IMR-90 (cell line): ENCODE measurements at regions not wholly inside any gene's neighbourhood (a gene's known extent, or its start where the extent isn't known, plus 50 kb on each side); places are given as distances from the start of the nearest gene placed in this dataset.

Experiments used
- ATAC-seq: fragments of 200-7000 bp; cut with Tn5 transposase; 2 replicates; pipeline ENCODE4 v1.9.1; 2020; ENCODE audit warnings: low read depth, mild to moderate bottlenecking, moderate library complexity
- BruUV-seq: library from RNA; stranded (reverse); fragments of 400-500 nt; replicated peaks from 2 replicates; lab custom pipeline; 2021; lab: Mats Ljungman, UMichigan
- CTCF ChIA-PET: fragments of 300-600 bp; formaldehyde crosslinking; extraction: SDS; loops from one replicate; lab custom pipeline; 2021; ENCODE audit warnings: antibody characterized with exemption; lab: Yijun Ruan, JAX
- POLR2A ChIA-PET: fragments of 300-600 bp; sonication (Branson Sonifier 250); formaldehyde crosslinking; loops from one replicate; lab custom pipeline; 2022; ENCODE audit warnings: antibody characterized with exemption; ENCODE audit not compliant: unreplicated experiment; lab: Charles Lee
- DNase-seq: peaks from one replicate; pipeline ENCODE4 v3.0.0; 2013
- H2AFZ ChIP-seq: replicated peaks from 2 replicates; pipeline ENCODE3; 2013; ENCODE audit warnings: low read length, mild to moderate bottlenecking; ENCODE audit not compliant: poor library complexity
- H2AK5ac ChIP-seq: 2 replicates; pipeline ENCODE4 v1.6.1; 2013; ENCODE audit warnings: low read depth, low read length, inconsistent platforms
- H2AK9ac ChIP-seq: replicated peaks from 2 replicates; pipeline ENCODE3; 2013; ENCODE audit warnings: mild to moderate bottlenecking, low read depth, low read length, moderate library complexity; ENCODE audit not compliant: poor library complexity
- H2BK120ac ChIP-seq: 2 replicates; pipeline ENCODE4 v1.6.1; 2013; ENCODE audit warnings: low read depth, low read length, inconsistent platforms
- H2BK15ac ChIP-seq: 3 replicates; pipeline ENCODE4 v1.6.1; 2013; ENCODE audit warnings: low read depth, low read length, inconsistent platforms
- H2BK20ac ChIP-seq: 2 replicates; pipeline ENCODE4 v1.6.1; 2013; ENCODE audit warnings: low read depth, mild to moderate bottlenecking, inconsistent platforms, low read length, moderate library complexity
- H2BK5ac ChIP-seq: 2 replicates; pipeline ENCODE4 v1.6.1; 2013; ENCODE audit warnings: mild to moderate bottlenecking, low read depth, low read length, inconsistent platforms; ENCODE audit not compliant: poor library complexity, severe bottlenecking
- H3K14ac ChIP-seq: replicated peaks from 2 replicates; pipeline ENCODE4 v1.6.1; 2013; ENCODE audit warnings: low read depth, low read length, inconsistent platforms
- H3K18ac ChIP-seq: 2 replicates; pipeline ENCODE4 v1.6.1; 2013; ENCODE audit warnings: low read depth, low read length, control low read depth
- H3K23ac ChIP-seq: 2 replicates; pipeline ENCODE4 v1.6.1; 2013; ENCODE audit warnings: low read depth, low read length, inconsistent platforms
- H3K27ac ChIP-seq: 2 replicates; pipeline ENCODE4 v1.5.1; 2013; ENCODE audit warnings: mild to moderate bottlenecking, control low read depth, low read length; ENCODE audit not compliant: insufficient read depth
- H3K27me3 ChIP-seq: 2 replicates; pipeline ENCODE4 v1.6.1; 2013; ENCODE audit warnings: low read length; ENCODE audit not compliant: control insufficient read depth, insufficient read depth
- H3K36me3 ChIP-seq: 2 replicates; pipeline ENCODE4 v1.6.1; 2013; ENCODE audit warnings: low read length, mixed read lengths; ENCODE audit not compliant: control insufficient read depth, insufficient read depth
- H3K4ac ChIP-seq: 2 replicates; pipeline ENCODE4 v1.6.1; 2013; ENCODE audit warnings: low read depth, low read length, inconsistent platforms
- H3K4me1 ChIP-seq: 2 replicates; pipeline ENCODE4 v1.6.1; 2013; ENCODE audit warnings: low read length, mixed read lengths; ENCODE audit not compliant: control insufficient read depth, insufficient read depth
- H3K4me2 ChIP-seq: 2 replicates; pipeline ENCODE4 v1.6.1; 2013; ENCODE audit warnings: low read depth, mild to moderate bottlenecking, control low read depth, low read length, moderate library complexity
- H3K4me3 ChIP-seq: 2 replicates; pipeline ENCODE4 v1.5.1; 2013; ENCODE audit warnings: low read depth, mild to moderate bottlenecking, control low read depth, low read length, moderate library complexity; ENCODE audit not compliant: insufficient read depth
- H3K56ac ChIP-seq: 2 replicates; pipeline ENCODE4 v1.6.1; 2013; ENCODE audit warnings: low read length, inconsistent platforms; ENCODE audit not compliant: insufficient read depth; ENCODE audit errors: extremely low read depth
- H3K79me1 ChIP-seq, 2 experiments: 2 replicates each; pipeline ENCODE4 v1.6.1; 2013; ENCODE audit warnings: low read length in 2 of 2, inconsistent platforms in 1 of 2, low read depth in 1 of 2
- H3K9ac ChIP-seq: 2 replicates; pipeline ENCODE4 v1.6.1; 2013; ENCODE audit warnings: low read depth, low read length, control low read depth
- H3K9me1 ChIP-seq: 2 replicates; pipeline ENCODE4 v1.6.1; 2013; ENCODE audit warnings: low read length, inconsistent platforms; ENCODE audit not compliant: insufficient read depth
- H3K9me3 ChIP-seq: 2 replicates; pipeline ENCODE4 v1.6.1; 2013; ENCODE audit warnings: low read length; ENCODE audit not compliant: control insufficient read depth, insufficient read depth
- H4K20me1 ChIP-seq: 2 replicates; pipeline ENCODE4 v1.6.1; 2013; ENCODE audit warnings: low read length, inconsistent platforms; ENCODE audit not compliant: insufficient read depth
- H4K5ac ChIP-seq: 2 replicates; pipeline ENCODE4 v1.6.1; 2013; ENCODE audit warnings: mild to moderate bottlenecking, low read depth, low read length, control low read depth
- H4K8ac ChIP-seq, 2 experiments: 2 replicates each; pipeline ENCODE4 v1.6.1; 2013; ENCODE audit warnings: low read depth in 2 of 2, low read length in 2 of 2, control low read depth in 1 of 2, inconsistent platforms in 1 of 2
- H4K91ac ChIP-seq: 2 replicates; pipeline ENCODE4 v1.6.1; 2013; ENCODE audit warnings: low read depth, low read length, inconsistent platforms; ENCODE audit not compliant: insufficient read depth
- BHLHE40 ChIP-seq: fragments of 150-350 bp; IDR thresholded peaks from 2 replicates; pipeline ENCODE4 v1.6.1; 2016; ENCODE audit warnings: mild to moderate bottlenecking, low read depth, low read length
- CEBPB ChIP-seq: IDR thresholded peaks from 2 replicates; pipeline ENCODE4 v1.6.1; 2012; ENCODE audit warnings: low read depth, low read length, improper control_type of control experiment
- CHD1 ChIP-seq: IDR thresholded peaks from 2 replicates; pipeline ENCODE4 v1.6.1; 2012; ENCODE audit warnings: low read depth, low read length, improper control_type of control experiment
- FOS ChIP-seq: fragments of 150-350 bp; IDR thresholded peaks from 2 replicates; pipeline ENCODE4 v1.6.1; 2016; ENCODE audit warnings: low read depth, low read length
- MAFK ChIP-seq: IDR thresholded peaks from 2 replicates; pipeline ENCODE4 v1.6.1; 2012; ENCODE audit warnings: low read depth, low read length, improper control_type of control experiment
- MAZ ChIP-seq: IDR thresholded peaks from 2 replicates; pipeline ENCODE4 v1.6.1; 2012; ENCODE audit warnings: low read depth, mild to moderate bottlenecking, low read length, improper control_type of control experiment, moderate library complexity, borderline replicate concordance
- MXI1 ChIP-seq: IDR thresholded peaks from 2 replicates; pipeline ENCODE4 v1.6.1; 2012; ENCODE audit warnings: low read depth, mild to moderate bottlenecking, low read length, moderate library complexity, borderline replicate concordance
- NFE2L2 ChIP-seq: fragments of 150-350 bp; IDR thresholded peaks from 2 replicates; pipeline ENCODE4 v1.6.1; 2016; ENCODE audit warnings: low read depth, mild to moderate bottlenecking, low read length
- POLR2A ChIP-seq: IDR thresholded peaks from 2 replicates; pipeline ENCODE4 v1.6.1; 2012; ENCODE audit warnings: mild to moderate bottlenecking, low read depth, low read length
- RAD21 ChIP-seq: IDR thresholded peaks from 2 replicates; pipeline ENCODE4 v1.6.1; 2012; ENCODE audit warnings: low read length, improper control_type of control experiment
- RCOR1 ChIP-seq: IDR thresholded peaks from 2 replicates; pipeline ENCODE4 v1.6.1; 2012; ENCODE audit warnings: mild to moderate bottlenecking, low read length, improper control_type of control experiment; ENCODE audit not compliant: insufficient replicate concordance
- RFX5 ChIP-seq: IDR thresholded peaks from 2 replicates; pipeline ENCODE4 v1.8.0; 2012; ENCODE audit warnings: low read depth, mild to moderate bottlenecking, low read length, moderate library complexity
- SMC3 ChIP-seq: fragments of 150-350 bp; IDR thresholded peaks from 2 replicates; pipeline ENCODE4 v1.6.1; 2016; ENCODE audit warnings: low read depth, mild to moderate bottlenecking, antibody characterized with exemption, low read length, moderate library complexity
- WGBS, 2 experiments: methylation state at CpG; one replicate each; pipeline versions ENCODE4 v1.1.5 to v1.1.7; 2013; ENCODE audit warnings: missing lambda C conversion rate in 2 of 2; ENCODE audit not compliant: insufficient read length in 1 of 2; ENCODE audit errors: extremely low coverage in 2 of 2; 5-methylcytosine and 5-hydroxymethylcytosine counted together
- dilution Hi-C: fragments of 300-500 bp; cut with HindIII; formaldehyde crosslinking; loops from one replicate; pipeline ENCODE4 v1.14.3; 2018; ENCODE audit warnings: low sequenced_read_pairs; ENCODE audit not compliant: unreplicated experiment
- in situ Hi-C: fragments of 300-500 bp; cut with MboI; formaldehyde crosslinking; loops from 3 replicates; pipeline ENCODE4 v1.14.3; 2019; ENCODE audit warnings: low sequenced_read_pairs, inconsistent platforms, mixed read lengths
- intact Hi-C: fragments of 100-400 bp; cut with micrococcal nuclease; formaldehyde crosslinking; loops from 2 replicates; pipeline ENCODE4 v1.10.0; 2022
- TF ChIP-seq, protein P1 (sequence below): fragments of 150-350 bp; IDR thresholded peaks from 2 replicates; pipeline ENCODE4 v1.6.1; 2016; ENCODE audit warnings: low read depth, mild to moderate bottlenecking, low read length, moderate library complexity, borderline replicate concordance
- TF ChIP-seq, protein P2 (sequence below): fragments of 150-350 bp; IDR thresholded peaks from 2 replicates; pipeline ENCODE4 v1.6.1; 2017; ENCODE audit warnings: mild to moderate bottlenecking, antibody characterized with exemption, low read length, low read depth
- TF ChIP-seq, protein P3 (sequence below): conservative IDR thresholded peaks from 2 replicates; pipeline ENCODE4 v1.5.1; 2012; ENCODE audit warnings: mild to moderate bottlenecking, low read depth, low read length, improper control_type of control experiment

DNA sequence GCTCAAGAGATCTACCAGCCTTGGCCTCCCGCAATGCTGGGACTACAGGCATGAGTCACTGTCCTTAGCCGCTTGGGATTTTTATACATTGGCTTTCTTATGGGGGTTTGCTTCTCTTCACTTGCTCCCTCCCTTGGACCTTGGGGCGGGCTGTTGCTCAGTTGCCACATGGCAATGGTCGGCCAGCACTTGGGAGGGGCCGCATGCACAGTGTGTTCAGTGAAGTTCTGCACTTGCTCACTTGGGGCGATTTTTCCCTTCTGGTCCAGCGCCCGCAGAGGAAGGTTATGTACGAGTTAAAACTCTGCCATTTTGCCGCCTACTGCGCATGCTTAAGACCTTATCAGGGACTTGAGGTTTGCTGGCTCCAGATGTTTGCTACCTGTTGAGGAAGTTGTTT lies 1367.6 kb upstream of the CDH8 start:
- H2BK20ac ChIP-seq: no peak overlapping the region
- no peak overlapping the region for H3K14ac ChIP-seq
- H3K23ac ChIP-seq: no peak overlapping the region
- TF ChIP-seq FOS (no peak), CHD1 (no peak), BHLHE40 (no peak), NFE2L2 (no peak), CEBPB (no peak), RCOR1 (no peak), MXI1 (no peak), RAD21 (no peak), RFX5 (no peak), SMC3 (no peak), MAZ (no peak), POLR2A (no peak), MAFK (no peak)
- TF ChIP-seq, protein P1, sequence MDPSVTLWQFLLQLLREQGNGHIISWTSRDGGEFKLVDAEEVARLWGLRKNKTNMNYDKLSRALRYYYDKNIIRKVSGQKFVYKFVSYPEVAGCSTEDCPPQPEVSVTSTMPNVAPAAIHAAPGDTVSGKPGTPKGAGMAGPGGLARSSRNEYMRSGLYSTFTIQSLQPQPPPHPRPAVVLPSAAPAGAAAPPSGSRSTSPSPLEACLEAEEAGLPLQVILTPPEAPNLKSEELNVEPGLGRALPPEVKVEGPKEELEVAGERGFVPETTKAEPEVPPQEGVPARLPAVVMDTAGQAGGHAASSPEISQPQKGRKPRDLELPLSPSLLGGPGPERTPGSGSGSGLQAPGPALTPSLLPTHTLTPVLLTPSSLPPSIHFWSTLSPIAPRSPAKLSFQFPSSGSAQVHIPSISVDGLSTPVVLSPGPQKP: no peak
- TF ChIP-seq, protein P2, sequence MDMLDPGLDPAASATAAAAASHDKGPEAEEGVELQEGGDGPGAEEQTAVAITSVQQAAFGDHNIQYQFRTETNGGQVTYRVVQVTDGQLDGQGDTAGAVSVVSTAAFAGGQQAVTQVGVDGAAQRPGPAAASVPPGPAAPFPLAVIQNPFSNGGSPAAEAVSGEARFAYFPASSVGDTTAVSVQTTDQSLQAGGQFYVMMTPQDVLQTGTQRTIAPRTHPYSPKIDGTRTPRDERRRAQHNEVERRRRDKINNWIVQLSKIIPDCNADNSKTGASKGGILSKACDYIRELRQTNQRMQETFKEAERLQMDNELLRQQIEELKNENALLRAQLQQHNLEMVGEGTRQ: no peak
- TF ChIP-seq, protein P3, sequence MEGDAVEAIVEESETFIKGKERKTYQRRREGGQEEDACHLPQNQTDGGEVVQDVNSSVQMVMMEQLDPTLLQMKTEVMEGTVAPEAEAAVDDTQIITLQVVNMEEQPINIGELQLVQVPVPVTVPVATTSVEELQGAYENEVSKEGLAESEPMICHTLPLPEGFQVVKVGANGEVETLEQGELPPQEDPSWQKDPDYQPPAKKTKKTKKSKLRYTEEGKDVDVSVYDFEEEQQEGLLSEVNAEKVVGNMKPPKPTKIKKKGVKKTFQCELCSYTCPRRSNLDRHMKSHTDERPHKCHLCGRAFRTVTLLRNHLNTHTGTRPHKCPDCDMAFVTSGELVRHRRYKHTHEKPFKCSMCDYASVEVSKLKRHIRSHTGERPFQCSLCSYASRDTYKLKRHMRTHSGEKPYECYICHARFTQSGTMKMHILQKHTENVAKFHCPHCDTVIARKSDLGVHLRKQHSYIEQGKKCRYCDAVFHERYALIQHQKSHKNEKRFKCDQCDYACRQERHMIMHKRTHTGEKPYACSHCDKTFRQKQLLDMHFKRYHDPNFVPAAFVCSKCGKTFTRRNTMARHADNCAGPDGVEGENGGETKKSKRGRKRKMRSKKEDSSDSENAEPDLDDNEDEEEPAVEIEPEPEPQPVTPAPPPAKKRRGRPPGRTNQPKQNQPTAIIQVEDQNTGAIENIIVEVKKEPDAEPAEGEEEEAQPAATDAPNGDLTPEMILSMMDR: no peak
- no peak overlapping the region for H3K9ac ChIP-seq
- dilution Hi-C loops: no loop called here
- H2BK15ac ChIP-seq: no peak overlapping the region
- intact Hi-C loops: no loop called here
- H3K4me3 ChIP-seq: no peak overlapping the region
- H3K79me1 ChIP-seq: no peaks in the 10 kb centered on the region
- 0 out of 2 replicates have a peak, but pooled peaks cover 4% of the 10 kb centered on the region for H3K9me3 ChIP-seq
- no peak overlapping the region for H4K91ac ChIP-seq
- H2AFZ ChIP-seq: no peak overlapping the region
- H4K20me1 ChIP-seq: no peaks in the 10 kb centered on the region
- no TSS peak for BruUV-seq
- H3K36me3 ChIP-seq: no peaks in the 10 kb centered on the region
- no peak overlapping the region for H2AK5ac ChIP-seq
- no peak overlapping the region for H3K18ac ChIP-seq
- in situ Hi-C loops: no loop called here
- H3K4ac ChIP-seq: no peak overlapping the region
- H2AK9ac ChIP-seq: no peak overlapping the region
- no peaks in the 10 kb centered on the region for H3K9me1 ChIP-seq
- DNase-seq (no peak), ATAC-seq (no peak)
- WGBS, 2 experiments: 67% methylated on average over 3 of the region's 11 CpGs; no CpG with 5 or more reads in 1 of the 2 experiments
- no peak overlapping the region for H2BK120ac ChIP-seq
- H3K27me3 ChIP-seq: no peaks in the 10 kb centered on the region
- no peak overlapping the region for H4K5ac ChIP-seq
- H3K56ac ChIP-seq: no peak overlapping the region
- H4K8ac ChIP-seq: no peak overlapping the region
- no peaks in the 10 kb centered on the region for H3K4me1 ChIP-seq
- H3K27ac ChIP-seq: no peak overlapping the region
- no peak overlapping the region for H3K4me2 ChIP-seq
- ChIA-PET POLR2A (no interaction called here), CTCF (no interaction called here)
- H2BK5ac ChIP-seq: no peak overlapping the region
